H9 (cell line): ENCODE measurements at regions not wholly inside any gene's neighbourhood (a gene's known extent, or its start where the extent isn't known, plus 50 kb on each side); places are given as distances from the start of the nearest gene placed in this dataset.

Experiments used
- DNase-seq: peaks from one replicate; pipeline ENCODE4 v3.0.0-alpha.2; 2017
- H2AFZ ChIP-seq: one replicate; pipeline ENCODE4 v1.6.1; 2013; ENCODE audit warnings: mild to moderate bottlenecking, low read length, control low read depth, moderate library complexity
- H2AK5ac ChIP-seq: 2 replicates; pipeline ENCODE4 v1.6.1; 2013; ENCODE audit warnings: low read length, control low read depth, mixed read lengths; ENCODE audit not compliant: insufficient read length
- H2BK120ac ChIP-seq: one replicate; pipeline ENCODE4 v1.6.1; 2013; ENCODE audit warnings: low read depth, mild to moderate bottlenecking, low read length, control low read depth, inconsistent platforms; ENCODE audit not compliant: poor library complexity, severe bottlenecking
- H2BK12ac ChIP-seq: 2 replicates; pipeline ENCODE4 v1.6.1; 2013; ENCODE audit warnings: low read length, control low read depth, mixed read lengths, low read depth; ENCODE audit not compliant: insufficient read length
- H2BK15ac ChIP-seq: 2 replicates; pipeline ENCODE4 v1.6.1; 2013; ENCODE audit warnings: low read depth, low read length, control low read depth
- H2BK20ac ChIP-seq: one replicate; pipeline ENCODE4 v1.6.1; 2013; ENCODE audit warnings: low read depth, mild to moderate bottlenecking, low read length, control low read depth, inconsistent platforms; ENCODE audit not compliant: poor library complexity, severe bottlenecking
- H2BK5ac ChIP-seq: 2 replicates; pipeline ENCODE4 v1.6.1; 2013; ENCODE audit warnings: low read length, control low read depth, mixed read lengths; ENCODE audit not compliant: insufficient read length
- H3K14ac ChIP-seq: 2 replicates; pipeline ENCODE4 v1.6.1; 2013; ENCODE audit warnings: low read length, control low read depth; ENCODE audit not compliant: insufficient read depth
- H3K18ac ChIP-seq: 2 replicates; pipeline ENCODE4 v1.6.1; 2013; ENCODE audit warnings: low read depth, mild to moderate bottlenecking, mixed read lengths, low read length, control low read depth; ENCODE audit not compliant: insufficient read length
- H3K23ac ChIP-seq: 2 replicates; pipeline ENCODE4 v1.6.1; 2013; ENCODE audit warnings: low read length, control low read depth, mixed read lengths, low read depth; ENCODE audit not compliant: insufficient read length
- H3K23me2 ChIP-seq: 2 replicates; pipeline ENCODE4 v1.6.1; 2013; ENCODE audit warnings: low read depth, mild to moderate bottlenecking, mixed read lengths, low read length, control low read depth; ENCODE audit not compliant: insufficient read length, poor library complexity, severe bottlenecking
- H3K27ac ChIP-seq: 2 replicates; pipeline ENCODE4 v1.5.1; 2013; ENCODE audit warnings: low read length, control low read depth, mixed read lengths, low read depth; ENCODE audit not compliant: insufficient read length
- H3K27me3 ChIP-seq: 2 replicates; pipeline ENCODE4 v1.6.1; 2013; ENCODE audit warnings: low read length, control low read depth, inconsistent platforms; ENCODE audit not compliant: insufficient read depth
- H3K4ac ChIP-seq: 2 replicates; pipeline ENCODE4 v1.6.1; 2013; ENCODE audit warnings: low read depth, mild to moderate bottlenecking, control low read depth, inconsistent platforms, low read length, moderate library complexity
- H3K4me1 ChIP-seq: 2 replicates; pipeline ENCODE4 v1.6.1; 2013; ENCODE audit warnings: low read length, control low read depth, inconsistent platforms; ENCODE audit not compliant: insufficient read depth
- H3K4me2 ChIP-seq: 2 replicates; pipeline ENCODE4 v1.6.1; 2013; ENCODE audit warnings: low read length, control low read depth, mixed read lengths; ENCODE audit not compliant: insufficient read length, insufficient read depth
- H3K56ac ChIP-seq: 2 replicates; pipeline ENCODE4 v1.6.1; 2013; ENCODE audit warnings: low read depth, mild to moderate bottlenecking, mixed read lengths, low read length, control low read depth; ENCODE audit not compliant: insufficient read length
- H3K79me1 ChIP-seq: 2 replicates; pipeline ENCODE4 v1.6.1; 2013; ENCODE audit warnings: low read depth, mild to moderate bottlenecking, moderate library complexity, low read length, control low read depth, inconsistent platforms; ENCODE audit not compliant: insufficient read depth, poor library complexity, severe bottlenecking
- H3K79me2 ChIP-seq: 2 replicates; pipeline ENCODE4 v1.6.1; 2013; ENCODE audit warnings: low read length, control low read depth, inconsistent platforms; ENCODE audit not compliant: insufficient read depth
- H3K9ac ChIP-seq: 2 replicates; pipeline ENCODE4 v1.6.1; 2013; ENCODE audit warnings: low read length, control low read depth, mixed read lengths; ENCODE audit not compliant: insufficient read length; ENCODE audit errors: extremely low read depth
- H3K9me3 ChIP-seq: one replicate; pipeline ENCODE4 v1.6.1; 2013; ENCODE audit warnings: low read depth, low read length, inconsistent platforms; ENCODE audit not compliant: control insufficient read depth
- H3T11ph ChIP-seq: one replicate; pipeline ENCODE4 v1.6.1; 2013; ENCODE audit warnings: mild to moderate bottlenecking, low read length, control low read depth, inconsistent platforms
- H4K20me1 ChIP-seq: one replicate; pipeline ENCODE4 v1.6.1; 2013; ENCODE audit not compliant: control insufficient read depth, insufficient read length, insufficient read depth
- H4K5ac ChIP-seq: 2 replicates; pipeline ENCODE4 v1.6.1; 2013; ENCODE audit warnings: low read depth, mild to moderate bottlenecking, mixed read lengths, low read length, control low read depth; ENCODE audit not compliant: insufficient read length
- H4K8ac ChIP-seq: replicated peaks from 2 replicates; pipeline ENCODE4 v1.6.1; 2013; ENCODE audit warnings: low read length, control low read depth, mixed read lengths, low read depth; ENCODE audit not compliant: insufficient read length
- H4K91ac ChIP-seq: 2 replicates; pipeline ENCODE4 v1.6.1; 2013; ENCODE audit warnings: low read depth, mild to moderate bottlenecking, moderate library complexity, mixed read lengths, low read length, control low read depth; ENCODE audit not compliant: insufficient read length
- H3K27ac Mint-ChIP-seq, 3 experiments: 2 replicates in 2 of 3; 3 replicates in 1 of 3; pipeline ENCODE4 v1.8.0; 2020 to 2021; ENCODE audit warnings: mixed read lengths in 3 of 3, mild to moderate bottlenecking in 1 of 3, moderate library complexity in 1 of 3
- H3K27me3 Mint-ChIP-seq: 2 replicates; pipeline ENCODE4 v1.8.0; 2021; ENCODE audit warnings: low read depth, mild to moderate bottlenecking, moderate library complexity, mixed read lengths
- H3K36me3 Mint-ChIP-seq, 3 experiments: 2 replicates in 2 of 3; 3 replicates in 1 of 3; pipeline ENCODE4 v1.8.0; 2020 to 2021; ENCODE audit warnings: low read depth in 3 of 3, mixed read lengths in 3 of 3; ENCODE audit not compliant: insufficient read depth in 1 of 3
- H3K4me1 Mint-ChIP-seq, 2 experiments: 2 replicates each; pipeline ENCODE4 v1.8.0; 2020; ENCODE audit warnings: mixed read lengths in 2 of 2
- H3K4me3 Mint-ChIP-seq, 2 experiments: 2 replicates in 1 of 2; 3 replicates in 1 of 2; pipeline ENCODE4 v1.8.0; 2020 to 2021; ENCODE audit warnings: mild to moderate bottlenecking in 2 of 2, mixed read lengths in 2 of 2, moderate library complexity in 1 of 2
- H3K9me3 Mint-ChIP-seq, 2 experiments: 2 replicates in 1 of 2; 3 replicates in 1 of 2; pipeline ENCODE4 v1.8.0; 2020; ENCODE audit warnings: mild to moderate bottlenecking in 2 of 2, mixed read lengths in 2 of 2, moderate library complexity in 1 of 2
- CTCF ChIP-seq: fragments of 200-600 bp; sonication (generic); conservative IDR thresholded peaks from 3 replicates; pipeline ENCODE4 v1.8.0; 2021; ENCODE audit warnings: antibody characterized with exemption, mild to moderate bottlenecking
- WGBS: extraction: QIAGEN DNeasy Blood & Tissue Kit; methylation state at CpG from one replicate; pipeline ENCODE4 v1.1.7; 2013; ENCODE audit warnings: missing lambda C conversion rate, low lambda C conversion rate, mixed read lengths; ENCODE audit not compliant: insufficient read length; ENCODE audit errors: extremely low coverage; 5-methylcytosine and 5-hydroxymethylcytosine counted together

GRCh38 chr20:60080401-60080800, 122.2 kb downstream of the CDH26 start:
- Histone ChIP-seq H3K9me3 (no peaks in the 10 kb centered on the region), H2AFZ (no peak overlapping the region), H3K9ac (no peak overlapping the region), H3K23ac (no peak overlapping the region), H3K27me3 (no peaks in the 10 kb centered on the region), H3K56ac (no peak overlapping the region), H2BK12ac (no peak overlapping the region), H4K5ac (no peak overlapping the region), H3K79me2 (no peaks in the 10 kb centered on the region), H2BK15ac (no peak overlapping the region), H2BK120ac (no peak overlapping the region), H4K8ac (no peak overlapping the region), H2AK5ac (no peak overlapping the region), H3K4ac (no peak overlapping the region), H3K18ac (no peak overlapping the region), H3T11ph (no peak overlapping the region), H4K91ac (no peak overlapping the region), H3K4me2 (no peak overlapping the region), H3K79me1 (no peaks in the 10 kb centered on the region), H2BK20ac (no peak overlapping the region), H4K20me1 (no peaks in the 10 kb centered on the region), H3K23me2 (no peaks in the 10 kb centered on the region), H3K4me1 (no peaks in the 10 kb centered on the region), H3K14ac (no peak overlapping the region), H3K27ac (no peak overlapping the region), H2BK5ac (no peak overlapping the region)
- no peak for DNase-seq
- WGBS, result no CpG with 5 or more reads among the region's 7 CpGs
- TF ChIP-seq CTCF, result no peak
- H3K27ac Mint-ChIP-seq, result no peak overlapping the region
- no peaks in the 10 kb centered on the region; a peak in 1 of 7 replicates for H3K36me3 Mint-ChIP-seq
- H3K9me3 Mint-ChIP-seq, result peaks cover 0 to 5% of the 10 kb centered on the region in 2 experiments; a peak in 1 of 5 replicates
- H3K27me3 Mint-ChIP-seq, result peaks cover 34% of the 10 kb centered on the region
- no peaks in the 10 kb centered on the region for H3K4me1 Mint-ChIP-seq
- H3K4me3 Mint-ChIP-seq, result no peak overlapping the region
